Caki2 (cell line): ENCODE measurements at regions not wholly inside any gene's neighbourhood (a gene's known extent, or its start where the extent isn't known, plus 50 kb on each side); places are given as distances from the start of the nearest gene placed in this dataset.
"Not testable (repeated sequence)": the region's sequence is repeated elsewhere in the genome, so short reads cannot be mapped to it uniquely, and the experiment has no call there.

Experiments used
- DNase-seq: peaks from one replicate; pipeline ENCODE4 v3.0.0-alpha.2; 2015; ENCODE audit warnings: low read depth
- in situ Hi-C: cut with HindIII; loops from 2 replicates; pipeline ENCODE4 v1.10.0; 2016; ENCODE audit warnings: low sequenced_read_pairs, low pct_unique_long_range_greater_than_20kb, mixed read lengths

GRCh38 chr17:71821511-71821910 is 299.3 kb upstream of the SOX9 start:
- in situ Hi-C loops: no loop called here
- no peak for DNase-seq

- DNase-seq: no peak
- in situ Hi-C loops: no loop called here
Measured at GRCh38 chr17:71824671-71825070, 296.1 kb upstream of the SOX9 start.

GRCh38 chr17:71825687-71826086 is 295.1 kb upstream of the SOX9 start:
- DNase-seq: no peak
- in situ Hi-C loops: no loop called here

GRCh38 chr17:71828182-71828596 is 292.6 kb upstream of the SOX9 start:
- in situ Hi-C loops: no loop called here
- no peak for DNase-seq

GRCh38 chr17:71830866-71831265 is 290.0 kb upstream of the SOX9 start:
- in situ Hi-C loops: no loop called here
- no peak for DNase-seq

GRCh38 chr17:71842986-71843385 is 277.8 kb upstream of the SOX9 start:
- DNase-seq: peak; percentile 98
- in situ Hi-C loops: no loop called here

GRCh38 chr17:71845337-71845736 is 275.5 kb upstream of the SOX9 start:
- no peak for DNase-seq
- in situ Hi-C loops: no loop called here

GRCh38 chr17:71846561-71847110 is 274.2 kb upstream of the SOX9 start:
- in situ Hi-C loops: no loop called here
- peak; percentile 89 for DNase-seq

- in situ Hi-C loops: no loop called here
- no peak for DNase-seq
Measured at GRCh38 chr17:71849783-71850768, 270.7 kb upstream of the SOX9 start.

- no peak for DNase-seq
- in situ Hi-C loops: no loop called here
Measured at GRCh38 chr17:71850812-71851211, 270.0 kb upstream of the SOX9 start.

- in situ Hi-C loops: no loop called here
- DNase-seq: no peak
Measured at GRCh38 chr17:71855010-71855409, 265.8 kb upstream of the SOX9 start.

- in situ Hi-C loops: no loop called here
- no peak for DNase-seq
Measured at GRCh38 chr17:71864755-71865154, 256.1 kb upstream of the SOX9 start.

- no peak for DNase-seq
- in situ Hi-C loops: no loop called here
Measured at GRCh38 chr17:71866095-71866494, 254.7 kb upstream of the SOX9 start.

- no peak for DNase-seq
- in situ Hi-C loops: no loop called here
Measured at GRCh38 chr17:71869293-71869692, 251.5 kb upstream of the SOX9 start.

GRCh38 chr17:71869841-71870545 is 250.8 kb upstream of the SOX9 start:
- in situ Hi-C loops: no loop called here
- DNase-seq: no peak

- DNase-seq: no peak
- in situ Hi-C loops: no loop called here
Measured at GRCh38 chr17:71870546-71870862, 250.3 kb upstream of the SOX9 start.

GRCh38 chr17:71872843-71873485 is 247.9 kb upstream of the SOX9 start:
- in situ Hi-C loops: no loop called here
- no peak for DNase-seq

- in situ Hi-C loops, DNase-seq: not testable (repeated sequence)
Measured at GRCh38 chr17:71874773-71875172, 246.0 kb upstream of the SOX9 start.

- no peak for DNase-seq
- in situ Hi-C loops: no loop called here
Measured at GRCh38 chr17:71878271-71878670, 242.5 kb upstream of the SOX9 start.
